ENCODE measurements at regions not wholly inside any gene's neighbourhood (a gene's known extent, or its start where the extent isn't known, plus 50 kb on each side); places are given as distances from the start of the nearest gene placed in this dataset.

- no peaks in the 10 kb centered on the region for H3K27me3 ChIP-seq (ENCODE audit: insufficient read depth, low read length)
- H2AFZ ChIP-seq (ENCODE audit: low read length) = no peak overlapping the region
- H3K27ac ChIP-seq (ENCODE audit: low read depth, low read length) = no peak overlapping the region
- H3K4me3 ChIP-seq (ENCODE audit: insufficient read depth, low read length) = no peak overlapping the region
- DNase-seq (ENCODE audit: insufficient read length, low spot score, missing footprints) = no peak
- H4K20me1 ChIP-seq (ENCODE audit: insufficient read depth, low read length) = no peaks in the 10 kb centered on the region
- peaks cover 3% of the 10 kb centered on the region for H3K9me3 ChIP-seq (ENCODE audit: low read depth, low read length)
- H3K4me1 ChIP-seq (ENCODE audit: insufficient read depth, low read length) = no peaks in the 10 kb centered on the region
- H3K79me2 ChIP-seq (ENCODE audit: insufficient read depth, low read length) = no peaks in the 10 kb centered on the region
- H3K36me3 ChIP-seq (ENCODE audit: insufficient read depth, low read length) = no peaks in the 10 kb centered on the region
- no peak overlapping the region for H3K4me2 ChIP-seq (ENCODE audit: insufficient read depth, low read length)
- no peak for TF ChIP-seq CTCF (IDR thresholded peaks at IDR 0.05; ENCODE audit: extremely low read depth, low read depth, low read length)
Measured at GRCh38 chr11:97880209-97880608, 1140.5 kb upstream of the CNTN5 start.

- DNase-seq (ENCODE audit: insufficient read length, low spot score, missing footprints) = no peak
- Histone ChIP-seq H3K27ac (ENCODE audit: low read depth, low read length) (no peak overlapping the region), H4K20me1 (ENCODE audit: insufficient read depth, low read length) (no peaks in the 10 kb centered on the region), H3K36me3 (ENCODE audit: insufficient read depth, low read length) (no peaks in the 10 kb centered on the region), H3K9me3 (ENCODE audit: low read depth, low read length) (peaks cover 3% of the 10 kb centered on the region), H3K4me3 (ENCODE audit: insufficient read depth, low read length) (no peak overlapping the region), H3K4me1 (ENCODE audit: insufficient read depth, low read length) (no peaks in the 10 kb centered on the region), H3K27me3 (ENCODE audit: insufficient read depth, low read length) (no peaks in the 10 kb centered on the region), H3K4me2 (ENCODE audit: insufficient read depth, low read length) (no peak overlapping the region), H2AFZ (ENCODE audit: low read length) (no peak overlapping the region), H3K79me2 (ENCODE audit: insufficient read depth, low read length) (no peaks in the 10 kb centered on the region)
- no peak for TF ChIP-seq CTCF (IDR thresholded peaks at IDR 0.05; ENCODE audit: extremely low read depth, low read depth, low read length)
Measured at GRCh38 chr11:97883086-97883485, 1137.7 kb upstream of the CNTN5 start.

GRCh38 chr11:97888641-97889040, 1132.1 kb upstream of the CNTN5 start:
- no peak for TF ChIP-seq CTCF (IDR thresholded peaks at IDR 0.05; ENCODE audit: extremely low read depth, low read depth, low read length)
- Histone ChIP-seq H3K9me3 (ENCODE audit: low read depth, low read length) (no peaks in the 10 kb centered on the region), H3K79me2 (ENCODE audit: insufficient read depth, low read length) (no peaks in the 10 kb centered on the region), H3K27me3 (ENCODE audit: insufficient read depth, low read length) (no peaks in the 10 kb centered on the region), H2AFZ (ENCODE audit: low read length) (no peak overlapping the region), H3K4me3 (ENCODE audit: insufficient read depth, low read length) (no peak overlapping the region), H3K4me2 (ENCODE audit: insufficient read depth, low read length) (no peak overlapping the region), H3K27ac (ENCODE audit: low read depth, low read length) (no peak overlapping the region), H3K4me1 (ENCODE audit: insufficient read depth, low read length) (no peaks in the 10 kb centered on the region), H4K20me1 (ENCODE audit: insufficient read depth, low read length) (no peaks in the 10 kb centered on the region), H3K36me3 (ENCODE audit: insufficient read depth, low read length) (no peaks in the 10 kb centered on the region)
- no peak for DNase-seq (ENCODE audit: insufficient read length, low spot score, missing footprints)

GRCh38 chr11:97890466-97890865, 1130.3 kb upstream of the CNTN5 start:
- no peaks in the 10 kb centered on the region for H3K9me3 ChIP-seq (ENCODE audit: low read depth, low read length)
- no peak overlapping the region for H3K4me2 ChIP-seq (ENCODE audit: insufficient read depth, low read length)
- H4K20me1 ChIP-seq (ENCODE audit: insufficient read depth, low read length) = no peaks in the 10 kb centered on the region
- no peak overlapping the region for H2AFZ ChIP-seq (ENCODE audit: low read length)
- H3K4me1 ChIP-seq (ENCODE audit: insufficient read depth, low read length) = no peaks in the 10 kb centered on the region
- no peaks in the 10 kb centered on the region for H3K27me3 ChIP-seq (ENCODE audit: insufficient read depth, low read length)
- H3K27ac ChIP-seq (ENCODE audit: low read depth, low read length) = no peak overlapping the region
- H3K79me2 ChIP-seq (ENCODE audit: insufficient read depth, low read length) = no peaks in the 10 kb centered on the region
- TF ChIP-seq CTCF (IDR thresholded peaks at IDR 0.05; ENCODE audit: extremely low read depth, low read depth, low read length) = no peak
- no peaks in the 10 kb centered on the region for H3K36me3 ChIP-seq (ENCODE audit: insufficient read depth, low read length)
- H3K4me3 ChIP-seq (ENCODE audit: insufficient read depth, low read length) = no peak overlapping the region
- no peak for DNase-seq (ENCODE audit: insufficient read length, low spot score, missing footprints)

All from osteoblast (primary cell).